K562 (cell line): ENCODE measurements at regions not wholly inside any gene's neighbourhood (a gene's known extent, or its start where the extent isn't known, plus 50 kb on each side); places are given as distances from the start of the nearest gene placed in this dataset.

Experiments
- ATAC-seq: fragments of 200-7000 bp; cut with Tn5 transposase; 3 replicates; pipeline ENCODE4 v1.9.1; 2020; ENCODE audit warnings: moderate library complexity
- BruUV-seq: library from RNA; stranded (reverse); fragments of 400-500 nt; replicated peaks from 2 replicates; lab custom pipeline; 2021; lab: Mats Ljungman, UMichigan
- CTCF ChIA-PET: fragments of 300-600 bp; formaldehyde crosslinking; extraction: SDS; loops from one replicate; lab custom pipeline; 2021; ENCODE audit warnings: low intra/inter-chr PET ratio; lab: Yijun Ruan, JAX
- POLR2A ChIA-PET: fragments of 300-600, 350-650 bp; sonication (Branson Sonifier 250); formaldehyde crosslinking; extraction: SDS; loops from one replicate; lab custom pipeline; 2021; ENCODE audit warnings: antibody characterized with exemption, inconsistent platforms; lab: Yijun Ruan, JAX
- DNase-seq, 4 experiments: peaks; one replicate each; pipeline versions ENCODE4 v3.0.0 to v3.0.0-alpha.2; 2011 to 2018; ENCODE audit warnings: low spot score in 3 of 4, mixed read lengths in 3 of 4; ENCODE audit errors: extremely low read depth in 1 of 4
- FAIRE-seq: peaks from 2 replicates; lab custom pipeline; 2011; peaks lifted over from hg19 to GRCh38; lab: Jason Lieb, UNC
- H2AFZ ChIP-seq: 2 replicates; pipeline ENCODE4 v1.6.0; 2011; ENCODE audit warnings: low read depth, low read length, control low read depth, inconsistent platforms
- H3K27ac ChIP-seq: fragments of 200-600 bp; 3 replicates; pipeline ENCODE4 v1.8.0; 2011; ENCODE audit warnings: low read depth, mild to moderate bottlenecking, control low read depth, inconsistent platforms, low read length, moderate library complexity, mixed read lengths; ENCODE audit errors: extremely low read depth
- H3K27me3 ChIP-seq, 2 experiments: fragments of 300-600 bp in 1 of 2; 2 replicates in 1 of 2; 3 replicates in 1 of 2; pipeline versions ENCODE4 v1.6.0 to v1.8.0; 2011; ENCODE audit warnings: inconsistent platforms in 2 of 2, low read length in 2 of 2, mild to moderate bottlenecking in 1 of 2, mixed read lengths in 1 of 2, moderate library complexity in 1 of 2; ENCODE audit not compliant: control insufficient read depth in 2 of 2, insufficient read depth in 2 of 2
- H3K36me3 ChIP-seq: fragments of 300-600 bp; 3 replicates; pipeline ENCODE4 v1.8.0; 2011; ENCODE audit warnings: mild to moderate bottlenecking, low read length, inconsistent platforms; ENCODE audit not compliant: control insufficient read depth, insufficient read depth
- H3K4me1 ChIP-seq, 2 experiments: fragments of 200-600 bp in 1 of 2; replicated peaks in 1 of 2; 2 replicates in 1 of 2; 3 replicates in 1 of 2; pipeline versions ENCODE4 v1.5.1 to v1.8.0; 2011; ENCODE audit warnings: inconsistent platforms in 2 of 2, low read length in 2 of 2, mild to moderate bottlenecking in 1 of 2, mixed read lengths in 1 of 2, moderate library complexity in 1 of 2; ENCODE audit not compliant: control insufficient read depth in 2 of 2, insufficient read depth in 2 of 2
- H3K4me2 ChIP-seq: 2 replicates; pipeline ENCODE4 v1.6.1; 2011; ENCODE audit warnings: low read length, control low read depth, inconsistent platforms, mixed read lengths; ENCODE audit not compliant: insufficient read depth
- H3K4me3 ChIP-seq: fragments of 200-600 bp; sonication (generic), shearing (Covaris generic); 2 replicates; pipeline ENCODE4 v1.5.1; 2016; ENCODE audit warnings: control low read depth, inconsistent platforms
- H3K79me2 ChIP-seq: fragments of 200-600 bp; 3 replicates; pipeline ENCODE4 v1.8.0; 2011; ENCODE audit warnings: low read length, inconsistent platforms; ENCODE audit not compliant: control insufficient read depth, insufficient read depth
- H3K9ac ChIP-seq, 2 experiments: 2 replicates each; pipeline versions ENCODE4 v1.6.0 to v1.6.1; 2011; ENCODE audit warnings: low read depth in 2 of 2, low read length in 2 of 2, control low read depth in 1 of 2, inconsistent platforms in 1 of 2, mild to moderate bottlenecking in 1 of 2, mixed read lengths in 1 of 2; ENCODE audit not compliant: insufficient read depth in 1 of 2
- H3K9me1 ChIP-seq: one replicate; pipeline ENCODE4 v1.6.0; 2011; ENCODE audit warnings: inconsistent platforms, mild to moderate bottlenecking, low read length, moderate library complexity; ENCODE audit not compliant: control insufficient read depth, insufficient read depth
- H3K9me3 ChIP-seq: replicated peaks from 2 replicates; pipeline ENCODE4 v1.5.1; 2011; ENCODE audit warnings: low read depth, low read length, inconsistent platforms; ENCODE audit not compliant: control insufficient read depth, insufficient read depth
- H4K20me1 ChIP-seq: replicated peaks from 2 replicates; pipeline ENCODE4 v1.6.1; 2011; ENCODE audit warnings: low read length, inconsistent platforms, mixed read lengths; ENCODE audit not compliant: control insufficient read depth, insufficient read depth
- CBX5 ChIP-seq: IDR thresholded peaks from 2 replicates; pipeline ENCODE4 v1.6.1; 2014; ENCODE audit warnings: low read depth, borderline replicate concordance
- CXXC5 ChIP-seq: fragments of 250-450 bp; sonication (Bioruptor Pico); IDR thresholded peaks from 2 replicates; pipeline ENCODE4 v1.8.0; 2022; ENCODE audit warnings: inconsistent platforms, mild to moderate bottlenecking, moderate library complexity
- HDAC6 ChIP-seq: IDR thresholded peaks from 2 replicates; pipeline ENCODE4 v1.6.1; 2012; ENCODE audit warnings: low read depth, mild to moderate bottlenecking, control low read depth, inconsistent platforms, low read length, moderate library complexity
- HLTF ChIP-seq: fragments of 450-650 bp; IDR thresholded peaks from 2 replicates; pipeline ENCODE4 v1.6.1; 2016
- ZBTB8A ChIP-seq: fragments of 450-650 bp; IDR thresholded peaks from 2 replicates; pipeline ENCODE4 v1.6.1; 2018; ENCODE audit warnings: mild to moderate bottlenecking, moderate library complexity; ENCODE audit not compliant: partially characterized antibody
- in situ Hi-C: fragments of 300-500 bp; cut with MboI; formaldehyde crosslinking; loops from 4 replicates; pipeline ENCODE4 v1.15.0; 2018; ENCODE audit warnings: inconsistent platforms, mixed read lengths
- intact Hi-C: fragments of 100-400 bp; cut with micrococcal nuclease; formaldehyde crosslinking; loops from 2 replicates; pipeline ENCODE4 v1.14.2; 2022
- TF ChIP-seq, protein P1 (sequence below): fragments of 250-450 bp; sonication (Bioruptor Pico); IDR thresholded peaks from 2 replicates; pipeline ENCODE4 v1.5.0; 2021; ENCODE audit warnings: mild to moderate bottlenecking, borderline replicate concordance
- TF ChIP-seq, protein P2 (sequence below): fragments of 450-650 bp; IDR thresholded peaks from 2 replicates; pipeline ENCODE4 v1.6.1; 2017; ENCODE audit warnings: antibody characterized with exemption, mild to moderate bottlenecking
- TF ChIP-seq, protein P3 (sequence below), 2 experiments: IDR thresholded peaks in 1 of 2; conservative IDR thresholded peaks in 1 of 2; 2 replicates each; pipeline ENCODE4 v1.6.1; 2016; ENCODE audit warnings: low read depth in 2 of 2, mild to moderate bottlenecking in 1 of 2, missing compliant biosample characterization in 1 of 2, missing genetic modification characterization in 1 of 2, moderate library complexity in 1 of 2

DNA sequence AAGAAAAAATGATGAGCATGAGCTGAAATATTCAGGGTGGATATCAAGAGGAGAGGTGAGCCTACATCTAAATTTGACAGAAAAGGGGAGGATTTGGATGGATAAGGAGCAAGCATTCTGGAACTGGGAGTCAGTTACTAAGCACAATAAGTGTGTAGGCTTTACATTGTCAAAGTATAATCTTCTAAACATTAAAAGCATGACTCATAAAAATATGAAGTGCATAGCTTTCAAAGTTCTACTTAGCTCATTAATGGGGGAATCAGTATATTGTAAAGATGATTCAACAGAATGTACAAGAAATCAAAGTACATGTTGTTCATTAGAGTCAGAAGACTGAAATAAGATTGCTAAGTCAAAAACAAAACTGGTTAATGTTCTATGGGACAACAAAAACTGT lies 248.0 kb upstream of the GAS1 start:
- H3K4me1 ChIP-seq = no peaks in the 10 kb centered on the region
- intact Hi-C loops = no loop called here
- H4K20me1 ChIP-seq = no peaks in the 10 kb centered on the region
- H3K9ac ChIP-seq = no peak overlapping the region
- in situ Hi-C loops = no loop called here
- H3K4me3 ChIP-seq = no peak overlapping the region
- no peak for DNase-seq
- H3K27me3 ChIP-seq = peaks cover 3 to 9% of the 10 kb centered on the region in 2 experiments; a peak in 1 of 5 replicates
- ATAC-seq = no peak
- no peak overlapping the region for H3K27ac ChIP-seq
- no peaks in the 10 kb centered on the region for H3K36me3 ChIP-seq
- no peaks in the 10 kb centered on the region for H3K79me2 ChIP-seq
- H3K9me3 ChIP-seq = no peaks in the 10 kb centered on the region
- H3K9me1 ChIP-seq = no peaks in the 10 kb centered on the region
- POLR2A ChIA-PET = no interaction called here
- CTCF ChIA-PET = no interaction called here
- H3K4me2 ChIP-seq = no peak overlapping the region
- FAIRE-seq = no peak
- no TSS peak for BruUV-seq
- no peak for TF ChIP-seq ZBTB8A
- TF ChIP-seq HDAC6 = no peak
- no peak for TF ChIP-seq CXXC5 (CRISPR knock-in tag)
- TF ChIP-seq, protein P1, sequence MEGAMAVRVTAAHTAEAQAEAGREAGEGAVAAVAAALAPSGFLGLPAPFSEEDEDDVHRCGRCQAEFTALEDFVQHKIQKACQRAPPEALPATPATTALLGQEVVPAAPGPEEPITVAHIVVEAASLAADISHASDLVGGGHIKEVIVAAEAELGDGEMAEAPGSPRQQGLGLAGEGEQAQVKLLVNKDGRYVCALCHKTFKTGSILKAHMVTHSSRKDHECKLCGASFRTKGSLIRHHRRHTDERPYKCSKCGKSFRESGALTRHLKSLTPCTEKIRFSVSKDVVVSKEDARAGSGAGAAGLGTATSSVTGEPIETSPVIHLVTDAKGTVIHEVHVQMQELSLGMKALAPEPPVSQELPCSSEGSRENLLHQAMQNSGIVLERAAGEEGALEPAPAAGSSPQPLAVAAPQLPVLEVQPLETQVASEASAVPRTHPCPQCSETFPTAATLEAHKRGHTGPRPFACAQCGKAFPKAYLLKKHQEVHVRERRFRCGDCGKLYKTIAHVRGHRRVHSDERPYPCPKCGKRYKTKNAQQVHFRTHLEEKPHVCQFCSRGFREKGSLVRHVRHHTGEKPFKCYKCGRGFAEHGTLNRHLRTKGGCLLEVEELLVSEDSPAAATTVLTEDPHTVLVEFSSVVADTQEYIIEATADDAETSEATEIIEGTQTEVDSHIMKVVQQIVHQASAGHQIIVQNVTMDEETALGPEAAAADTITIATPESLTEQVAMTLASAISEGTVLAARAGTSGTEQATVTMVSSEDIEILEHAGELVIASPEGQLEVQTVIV (CRISPR knock-in tag) = no peak
- TF ChIP-seq, protein P2, sequence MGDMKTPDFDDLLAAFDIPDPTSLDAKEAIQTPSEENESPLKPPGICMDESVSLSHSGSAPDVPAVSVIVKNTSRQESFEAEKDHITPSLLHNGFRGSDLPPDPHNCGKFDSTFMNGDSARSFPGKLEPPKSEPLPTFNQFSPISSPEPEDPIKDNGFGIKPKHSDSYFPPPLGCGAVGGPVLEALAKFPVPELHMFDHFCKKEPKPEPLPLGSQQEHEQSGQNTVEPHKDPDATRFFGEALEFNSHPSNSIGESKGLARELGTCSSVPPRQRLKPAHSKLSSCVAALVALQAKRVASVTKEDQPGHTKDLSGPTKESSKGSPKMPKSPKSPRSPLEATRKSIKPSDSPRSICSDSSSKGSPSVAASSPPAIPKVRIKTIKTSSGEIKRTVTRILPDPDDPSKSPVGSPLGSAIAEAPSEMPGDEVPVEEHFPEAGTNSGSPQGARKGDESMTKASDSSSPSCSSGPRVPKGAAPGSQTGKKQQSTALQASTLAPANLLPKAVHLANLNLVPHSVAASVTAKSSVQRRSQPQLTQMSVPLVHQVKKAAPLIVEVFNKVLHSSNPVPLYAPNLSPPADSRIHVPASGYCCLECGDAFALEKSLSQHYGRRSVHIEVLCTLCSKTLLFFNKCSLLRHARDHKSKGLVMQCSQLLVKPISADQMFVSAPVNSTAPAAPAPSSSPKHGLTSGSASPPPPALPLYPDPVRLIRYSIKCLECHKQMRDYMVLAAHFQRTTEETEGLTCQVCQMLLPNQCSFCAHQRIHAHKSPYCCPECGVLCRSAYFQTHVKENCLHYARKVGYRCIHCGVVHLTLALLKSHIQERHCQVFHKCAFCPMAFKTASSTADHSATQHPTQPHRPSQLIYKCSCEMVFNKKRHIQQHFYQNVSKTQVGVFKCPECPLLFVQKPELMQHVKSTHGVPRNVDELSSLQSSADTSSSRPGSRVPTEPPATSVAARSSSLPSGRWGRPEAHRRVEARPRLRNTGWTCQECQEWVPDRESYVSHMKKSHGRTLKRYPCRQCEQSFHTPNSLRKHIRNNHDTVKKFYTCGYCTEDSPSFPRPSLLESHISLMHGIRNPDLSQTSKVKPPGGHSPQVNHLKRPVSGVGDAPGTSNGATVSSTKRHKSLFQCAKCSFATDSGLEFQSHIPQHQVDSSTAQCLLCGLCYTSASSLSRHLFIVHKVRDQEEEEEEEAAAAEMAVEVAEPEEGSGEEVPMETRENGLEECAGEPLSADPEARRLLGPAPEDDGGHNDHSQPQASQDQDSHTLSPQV = no peak
- no peak for TF ChIP-seq HLTF
- TF ChIP-seq CBX5 = no peak
- TF ChIP-seq, protein P3, sequence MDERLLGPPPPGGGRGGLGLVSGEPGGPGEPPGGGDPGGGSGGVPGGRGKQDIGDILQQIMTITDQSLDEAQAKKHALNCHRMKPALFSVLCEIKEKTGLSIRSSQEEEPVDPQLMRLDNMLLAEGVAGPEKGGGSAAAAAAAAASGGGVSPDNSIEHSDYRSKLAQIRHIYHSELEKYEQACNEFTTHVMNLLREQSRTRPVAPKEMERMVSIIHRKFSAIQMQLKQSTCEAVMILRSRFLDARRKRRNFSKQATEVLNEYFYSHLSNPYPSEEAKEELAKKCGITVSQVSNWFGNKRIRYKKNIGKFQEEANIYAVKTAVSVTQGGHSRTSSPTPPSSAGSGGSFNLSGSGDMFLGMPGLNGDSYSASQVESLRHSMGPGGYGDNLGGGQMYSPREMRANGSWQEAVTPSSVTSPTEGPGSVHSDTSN (CRISPR knock-in tag; IDR thresholded peaks at IDR 0.05; ENCODE audit: low read depth) = no peak
- TF ChIP-seq, protein P3 (tag; conservative IDR thresholded peaks at IDR 0.05; ENCODE audit: low read depth) = no peak
- no peak overlapping the region for H2AFZ ChIP-seq
